ENCODE measurements at regions not wholly inside any gene's neighbourhood (a gene's known extent, or its start where the extent isn't known, plus 50 kb on each side); places are given as distances from the start of the nearest gene placed in this dataset.

GRCh38 chrX:727738-728621, 97.4 kb downstream of the SHOX start:
- DNase-seq: no peak

GRCh38 chrX:725971-726370, 95.4 kb downstream of the SHOX start:
- DNase-seq: no peak

- no peak for DNase-seq
Measured at GRCh38 chrX:724256-724655, 93.7 kb downstream of the SHOX start.

GRCh38 chrX:723781-724180, 93.2 kb downstream of the SHOX start:
- DNase-seq: no peak

GRCh38 chrX:721354-721753, 90.8 kb downstream of the SHOX start:
- DNase-seq: no peak

GRCh38 chrX:720825-721224, 90.2 kb downstream of the SHOX start:
- DNase-seq: no peak

- DNase-seq: no peak
Measured at GRCh38 chrX:720250-720649, 89.7 kb downstream of the SHOX start.

GRCh38 chrX:716136-716535, 85.5 kb downstream of the SHOX start:
- no peak for DNase-seq

GRCh38 chrX:714131-714530, 83.5 kb downstream of the SHOX start:
- no peak for DNase-seq
